Limb (tissue), 2 donors: ENCODE measurements at regions not wholly inside any gene's neighbourhood (a gene's known extent, or its start where the extent isn't known, plus 50 kb on each side); places are given as distances from the start of the nearest gene placed in this dataset.

Experiments used
- DNase-seq, 2 donors: peaks; one replicate each; pipeline ENCODE4 v3.0.0-alpha.2; 2016; ENCODE audit errors: extremely low spot score in 2 of 2

GRCh38 chr5:5800801-5801761 is 378.6 kb downstream of the ICE1 start:
- DNase-seq: no peak

GRCh38 chr5:5799826-5800225 is 377.3 kb downstream of the ICE1 start:
- DNase-seq: no peak

- no peak for DNase-seq
Measured at GRCh38 chr5:5799229-5799628, 376.8 kb downstream of the ICE1 start.

- DNase-seq: no peak
Measured at GRCh38 chr5:5798462-5798861, 376.0 kb downstream of the ICE1 start.

- DNase-seq: no peak
Measured at GRCh38 chr5:5798041-5798440, 375.6 kb downstream of the ICE1 start.

GRCh38 chr5:5795074-5795771 is 372.7 kb downstream of the ICE1 start:
- DNase-seq: peak in 1 of 2 donors; percentile 21

GRCh38 chr5:5794118-5794560 is 371.7 kb downstream of the ICE1 start:
- no peak for DNase-seq

- no peak for DNase-seq
Measured at GRCh38 chr5:5793242-5794117, 371.0 kb downstream of the ICE1 start.

- no peak for DNase-seq
Measured at GRCh38 chr5:5792106-5792505, 369.6 kb downstream of the ICE1 start.

GRCh38 chr5:5788793-5789192 is 366.3 kb downstream of the ICE1 start:
- no peak for DNase-seq

GRCh38 chr5:5787373-5787772 is 364.9 kb downstream of the ICE1 start:
- no peak for DNase-seq

GRCh38 chr5:5784101-5784500 is 361.6 kb downstream of the ICE1 start:
- DNase-seq: no peak

GRCh38 chr5:5783021-5783420 is 360.5 kb downstream of the ICE1 start:
- no peak for DNase-seq

GRCh38 chr5:5782402-5782801 is 359.9 kb downstream of the ICE1 start:
- DNase-seq: no peak

GRCh38 chr5:5781335-5781734 is 358.9 kb downstream of the ICE1 start:
- DNase-seq: no peak

GRCh38 chr5:5780253-5780652 is 357.8 kb downstream of the ICE1 start:
- DNase-seq: no peak

GRCh38 chr5:5777013-5777412 is 354.5 kb downstream of the ICE1 start:
- no peak for DNase-seq

- DNase-seq: no peak
Measured at GRCh38 chr5:5772202-5772601, 349.7 kb downstream of the ICE1 start.

GRCh38 chr5:5770825-5771224 is 348.3 kb downstream of the ICE1 start:
- DNase-seq: no peak

- no peak for DNase-seq
Measured at GRCh38 chr5:5767286-5767928, 344.9 kb downstream of the ICE1 start.
